ENCODE measurements at regions not wholly inside any gene's neighbourhood (a gene's known extent, or its start where the extent isn't known, plus 50 kb on each side); places are given as distances from the start of the nearest gene placed in this dataset.

GRCh38 chr12:107369006-107369405, 275.7 kb upstream of the CRY1 start:
- no peak for TF ChIP-seq EP300 (IDR thresholded peaks at IDR 0.05; ENCODE audit: borderline replicate concordance in 1 of 2, low read depth in 2 of 2, low read length in 2 of 2)
- no peak for TF ChIP-seq E2F6 (IDR thresholded peaks at IDR 0.05)
- no peak for TF ChIP-seq POLR2AphosphoS5 (IDR thresholded peaks at IDR 0.05; ENCODE audit: low read depth, low read length)
- no peak for TF ChIP-seq BCL11A (IDR thresholded peaks at IDR 0.05; ENCODE audit: low read depth in 2 of 2, low read length in 2 of 2)
- TF ChIP-seq EZH2 (IDR thresholded peaks at IDR 0.05; ENCODE audit: low read depth, low read length, severe bottlenecking), result no peak
- TF ChIP-seq ATF3 (IDR thresholded peaks at IDR 0.05; ENCODE audit: insufficient read depth, low read depth, low read length), result no peak
- no peak for TF ChIP-seq CTCF (IDR thresholded peaks at IDR 0.05; ENCODE audit: control extremely low read depth in 1 of 3, insufficient read depth in 1 of 3, low read depth in 1 of 3, low read length in 3 of 3)
- TF ChIP-seq HDAC2 (IDR thresholded peaks at IDR 0.05; ENCODE audit: borderline replicate concordance in 1 of 2, low read depth in 2 of 2, low read length in 2 of 2), result no peak
- no peak for TF ChIP-seq BACH1 (IDR thresholded peaks at IDR 0.05; ENCODE audit: low read length)
- no peak for TF ChIP-seq JUND (IDR thresholded peaks at IDR 0.05; ENCODE audit: low read length)
- no peak for TF ChIP-seq SRF (IDR thresholded peaks at IDR 0.05; ENCODE audit: low read depth, low read length)
- TF ChIP-seq SIN3A (conservative IDR thresholded peaks at IDR 0.05 in 1 of 2, IDR thresholded peaks at IDR 0.05 in 1 of 2; ENCODE audit: low read depth in 1 of 2, low read length in 2 of 2), result no peak
- no peak for TF ChIP-seq POLR2A (IDR thresholded peaks at IDR 0.05; ENCODE audit: control extremely low read depth in 1 of 2, low read depth in 2 of 2, low read length in 2 of 2)
- TF ChIP-seq YY1 (IDR thresholded peaks at IDR 0.05; ENCODE audit: low read depth, low read length), result no peak

Data from H1 (cell line).